ENCODE measurements at regions not wholly inside any gene's neighbourhood (a gene's known extent, or its start where the extent isn't known, plus 50 kb on each side); places are given as distances from the start of the nearest gene placed in this dataset.
A peak's percentile ranks its signal among the peaks of the same experiment; 100 is the strongest.
"Not testable (repeated sequence)": the region's sequence is repeated elsewhere in the genome, so short reads cannot be mapped to it uniquely, and the experiment has no call there.

DNA sequence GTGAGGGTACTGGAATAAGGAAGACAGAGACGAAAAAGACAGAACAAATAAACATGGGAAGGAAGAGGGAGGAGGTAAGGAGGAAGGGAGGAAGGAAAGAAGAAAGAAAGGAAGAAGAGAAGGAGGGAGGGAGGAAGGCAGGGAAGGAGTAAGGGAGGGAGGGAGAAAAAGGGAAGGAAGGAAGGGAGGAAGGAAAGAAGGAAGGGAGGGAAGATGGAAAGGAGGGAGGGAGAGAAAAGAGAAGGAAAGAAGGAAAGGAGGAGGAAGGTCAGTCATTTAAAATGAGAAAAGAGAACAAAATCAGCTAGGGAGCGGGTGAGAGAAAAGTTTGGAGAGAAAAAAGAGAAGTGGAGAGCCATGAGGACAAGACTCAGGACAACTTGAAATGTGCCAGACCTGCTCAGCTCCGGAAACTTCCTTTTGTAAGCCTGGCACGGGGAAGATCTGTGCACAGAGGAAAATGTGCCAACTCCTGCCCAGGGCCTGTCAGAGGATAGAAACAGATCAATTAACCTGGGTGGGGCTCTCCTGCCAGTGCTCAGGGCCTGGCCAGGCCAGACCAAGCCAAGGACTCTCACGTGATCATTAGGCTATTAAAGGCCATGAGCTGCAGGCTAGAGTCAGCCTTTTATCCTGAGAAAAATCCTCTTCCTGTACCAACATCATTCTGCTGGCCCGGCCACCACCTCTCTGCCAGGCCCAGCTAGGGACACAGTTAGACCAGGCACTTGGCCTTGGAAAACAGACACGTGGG lies 50.1 kb upstream of the BCL6 start:
- DNase-seq: no peak

DNA sequence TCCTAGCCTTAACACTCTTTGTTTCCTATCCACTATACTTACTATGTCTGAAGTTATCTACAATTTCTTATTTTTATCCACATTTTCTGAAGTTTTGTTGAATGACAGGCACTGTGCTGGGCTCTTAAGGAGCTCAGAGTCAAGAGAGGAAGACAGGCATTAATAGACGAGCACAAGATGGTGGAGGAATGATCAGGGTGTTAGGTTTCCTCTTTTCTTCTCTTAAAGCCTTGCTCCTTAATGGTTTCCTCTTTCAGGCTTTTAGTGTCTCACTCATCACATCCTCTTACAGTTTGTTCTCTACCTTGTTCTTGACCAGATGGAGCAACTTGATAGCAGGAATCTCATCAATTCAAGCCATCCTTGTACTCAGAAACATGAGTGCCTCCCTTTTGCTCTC lies 52.9 kb upstream of the BCL6 start:
- DNase-seq: no peak

DNA sequence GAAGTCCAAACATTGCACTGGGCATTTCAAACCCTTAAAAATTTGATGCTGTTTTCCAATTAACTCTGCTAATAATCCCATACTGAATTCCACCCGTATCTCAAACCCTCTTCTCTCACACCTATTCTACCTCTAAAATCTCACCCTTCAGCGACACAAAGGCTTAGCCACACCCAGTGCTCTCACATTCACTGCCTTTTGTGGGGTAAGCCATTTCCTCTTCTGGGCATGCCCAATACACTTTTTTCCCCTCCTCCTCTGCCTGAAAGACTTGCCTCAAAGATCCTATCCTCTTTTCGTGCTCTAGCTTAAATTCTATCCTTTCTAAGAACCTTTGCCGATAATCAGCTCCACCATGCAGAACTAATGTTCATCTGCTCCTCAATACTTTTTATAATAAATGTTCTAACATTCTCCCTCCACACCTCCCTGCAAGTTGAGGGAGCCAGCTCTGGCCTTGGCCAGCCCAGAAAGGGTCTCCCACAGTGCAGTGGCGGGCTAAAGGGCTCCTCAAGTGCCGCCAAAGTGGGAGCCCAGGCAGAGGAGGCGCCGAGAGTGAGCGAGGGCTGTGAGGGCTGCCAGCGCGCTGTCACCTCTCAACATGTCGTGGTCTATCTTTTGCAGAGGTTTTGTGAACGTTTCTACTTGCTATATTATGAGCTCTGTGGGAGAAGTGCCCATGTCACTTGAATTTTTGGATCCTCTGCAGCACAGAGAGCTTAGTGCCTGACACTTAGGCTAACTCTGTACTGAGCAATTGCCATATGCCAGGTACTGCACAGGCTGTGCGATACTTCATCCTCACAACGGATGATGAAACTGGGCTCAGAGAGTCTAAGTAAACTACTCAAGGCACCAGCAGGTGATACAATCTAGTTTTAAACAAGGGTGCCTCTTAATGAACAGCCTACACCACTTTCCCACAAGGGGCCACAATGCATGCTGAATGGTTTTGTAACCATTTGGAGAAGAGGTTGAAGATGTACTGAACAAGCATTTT lies 53.6 kb upstream of the BCL6 start:
- DNase-seq: no peak

DNA sequence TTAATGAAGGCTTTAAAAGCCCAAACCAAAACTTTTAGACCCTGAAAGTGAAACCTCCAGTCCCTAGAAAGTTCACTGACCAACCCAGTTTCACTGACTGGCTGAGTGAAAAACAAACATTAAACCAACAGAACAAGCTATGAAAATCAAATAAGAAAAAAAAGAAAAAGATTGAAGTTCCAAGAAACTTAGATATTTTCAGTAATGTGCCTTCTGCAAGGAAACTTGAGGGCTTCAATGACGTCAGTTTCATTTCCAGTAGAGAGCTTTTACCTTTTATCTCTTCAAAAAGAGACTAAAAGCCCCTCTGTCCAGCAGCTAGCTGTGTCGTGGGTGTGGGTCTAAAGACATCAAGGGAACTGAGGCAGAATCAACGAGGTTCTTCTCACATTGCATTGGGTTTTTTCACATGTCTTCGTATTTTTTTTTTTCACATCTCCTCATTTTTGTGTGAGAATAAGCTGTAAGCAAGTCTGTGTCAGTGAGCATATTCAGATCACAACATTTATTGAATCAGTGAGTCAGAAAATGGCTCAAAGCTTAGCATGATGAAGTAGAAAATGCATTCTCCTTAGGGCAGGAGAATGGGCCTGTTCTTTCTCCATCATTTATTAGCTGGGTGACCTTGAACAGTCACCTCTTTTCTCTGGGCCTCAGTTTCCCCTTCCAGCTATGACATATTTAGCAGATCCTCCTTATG lies 54.8 kb upstream of the BCL6 start:
- no peak for DNase-seq

DNA sequence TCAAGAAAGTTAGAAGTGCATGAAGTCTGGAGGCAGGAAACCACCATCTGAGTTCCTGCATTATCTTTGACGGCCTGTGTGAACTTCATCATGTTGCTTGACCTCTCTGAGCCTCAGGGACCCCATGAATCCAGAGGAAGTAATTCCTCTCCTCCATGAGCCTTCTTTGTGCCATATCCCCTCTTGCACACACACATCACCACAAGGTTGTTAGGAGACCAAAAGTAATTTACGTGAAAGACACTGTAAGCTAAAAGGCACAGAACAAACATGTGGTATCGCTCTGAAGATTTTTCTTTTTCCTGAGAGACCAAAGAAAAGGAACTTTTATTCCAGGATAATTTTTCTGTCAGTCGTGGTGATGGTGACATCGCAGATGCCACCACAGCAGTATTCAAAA lies 55.9 kb upstream of the BCL6 start:
- no peak for DNase-seq

DNA sequence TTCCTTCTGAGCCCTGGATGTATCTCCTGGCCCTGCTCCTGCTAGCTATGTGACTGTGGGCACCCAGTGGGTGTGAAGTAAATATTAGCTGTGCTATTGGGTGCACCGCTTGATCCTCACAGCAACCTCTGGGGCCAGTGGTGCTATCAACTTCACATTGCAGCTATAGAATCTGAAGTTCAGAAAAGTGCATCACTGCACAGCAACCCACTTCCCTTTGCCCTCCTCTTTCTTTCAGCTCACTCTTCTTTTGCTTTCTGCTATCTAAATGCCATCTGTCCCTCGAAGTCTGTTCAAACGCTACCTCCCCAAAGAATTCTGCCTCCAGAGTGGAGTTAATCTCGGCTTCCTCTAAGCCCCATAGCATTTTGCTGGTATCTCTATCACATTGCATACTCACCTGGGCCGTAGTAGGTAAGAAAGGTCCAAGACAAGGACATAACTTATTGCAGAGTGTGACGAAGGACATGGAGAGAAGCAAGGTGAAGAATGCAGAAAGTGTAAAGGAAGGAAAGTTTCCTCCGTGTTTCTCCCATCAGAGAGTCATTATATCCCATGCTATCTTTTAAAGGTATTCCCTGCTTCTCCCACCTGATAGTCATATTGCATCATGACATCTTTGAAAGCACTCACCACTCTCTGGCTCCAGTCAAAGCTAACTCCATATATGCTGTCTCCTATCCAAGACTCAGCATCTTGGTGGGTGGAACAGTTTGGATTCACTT lies 57.1 kb upstream of the BCL6 start:
- DNase-seq: no peak

DNA sequence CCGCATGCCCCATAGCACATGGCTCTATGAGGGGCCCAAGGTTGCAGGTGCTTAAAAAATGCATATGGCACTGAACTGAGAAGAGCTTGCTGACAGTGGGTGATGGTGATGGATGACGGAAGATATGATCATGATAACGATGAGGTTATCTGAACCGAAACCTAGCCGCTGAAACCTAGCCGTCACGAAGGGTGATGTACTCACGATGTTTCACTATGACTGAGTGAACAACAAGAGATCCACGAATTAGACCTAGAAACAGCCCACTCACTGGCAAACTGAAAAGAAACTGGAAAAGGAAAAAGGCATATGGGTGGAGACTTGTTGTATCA lies 57.6 kb upstream of the BCL6 start:
- no peak for DNase-seq

DNA sequence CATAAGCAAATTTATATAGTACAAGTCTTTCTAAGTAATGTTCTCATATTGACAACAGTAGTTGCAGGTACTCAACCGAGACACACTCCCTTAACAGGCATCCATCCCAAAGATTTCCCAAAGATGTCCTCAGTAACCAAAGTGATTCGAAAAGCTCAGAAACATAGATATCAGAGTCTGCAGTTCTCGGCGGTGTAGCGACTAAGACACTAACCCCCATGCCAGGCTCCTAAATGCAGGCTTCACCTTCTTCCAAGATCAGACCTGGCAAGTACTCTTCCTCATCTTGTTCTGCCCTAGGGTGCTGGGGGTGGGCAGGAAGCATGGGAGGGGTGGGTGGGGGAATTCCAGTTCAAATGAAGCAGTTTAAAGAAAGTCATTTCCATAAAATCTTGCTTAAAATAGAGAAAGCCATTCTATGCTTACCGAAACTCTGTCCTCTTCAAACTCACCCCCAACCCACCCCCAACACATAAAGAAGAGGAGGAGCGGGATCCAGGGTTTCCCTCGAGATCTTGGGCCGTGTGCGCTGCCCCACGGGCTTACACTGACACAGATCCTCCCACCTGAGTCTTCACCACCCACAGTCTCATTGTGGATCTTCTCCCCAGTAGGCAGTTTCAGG lies 59.0 kb upstream of the BCL6 start:
- DNase-seq: no peak

DNA sequence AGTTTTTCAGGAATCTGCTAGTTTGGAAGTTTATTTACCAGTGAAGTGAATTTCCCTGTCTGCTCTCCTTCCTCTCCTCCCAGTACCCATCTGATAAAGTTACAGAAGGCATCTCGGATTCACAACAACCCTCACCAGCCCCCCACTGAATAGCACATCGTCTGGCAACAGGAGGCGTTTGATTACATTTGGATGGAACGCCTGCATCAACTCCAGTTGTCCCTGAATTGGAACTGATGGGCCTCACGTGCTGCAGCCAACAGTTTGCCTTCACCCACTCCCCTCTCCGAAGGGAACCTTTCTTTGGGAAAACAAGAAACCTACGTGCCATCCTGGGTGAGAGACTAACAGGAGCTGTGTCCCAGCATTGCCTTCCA lies 59.5 kb upstream of the BCL6 start:
- no peak for DNase-seq

DNA sequence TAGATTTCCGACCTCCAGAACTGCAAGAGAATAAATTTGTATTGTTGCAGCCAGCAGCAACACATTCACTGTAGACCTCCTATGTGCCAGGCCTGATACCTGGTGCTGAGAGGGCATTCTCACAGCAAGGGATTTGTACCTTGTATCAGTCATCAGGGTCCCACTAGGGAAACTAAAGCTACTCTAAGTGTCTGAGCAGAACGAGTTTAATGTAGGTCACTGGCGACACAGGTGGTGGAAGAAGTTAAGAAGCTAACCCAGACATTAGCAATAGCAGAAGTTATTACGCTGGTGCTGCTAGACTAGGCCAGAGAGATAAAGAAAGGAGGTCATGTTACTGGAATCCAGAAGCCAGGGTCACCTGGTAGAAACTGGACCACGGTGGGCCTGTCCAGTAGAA lies 60.5 kb upstream of the BCL6 start:
- no peak for DNase-seq

DNA sequence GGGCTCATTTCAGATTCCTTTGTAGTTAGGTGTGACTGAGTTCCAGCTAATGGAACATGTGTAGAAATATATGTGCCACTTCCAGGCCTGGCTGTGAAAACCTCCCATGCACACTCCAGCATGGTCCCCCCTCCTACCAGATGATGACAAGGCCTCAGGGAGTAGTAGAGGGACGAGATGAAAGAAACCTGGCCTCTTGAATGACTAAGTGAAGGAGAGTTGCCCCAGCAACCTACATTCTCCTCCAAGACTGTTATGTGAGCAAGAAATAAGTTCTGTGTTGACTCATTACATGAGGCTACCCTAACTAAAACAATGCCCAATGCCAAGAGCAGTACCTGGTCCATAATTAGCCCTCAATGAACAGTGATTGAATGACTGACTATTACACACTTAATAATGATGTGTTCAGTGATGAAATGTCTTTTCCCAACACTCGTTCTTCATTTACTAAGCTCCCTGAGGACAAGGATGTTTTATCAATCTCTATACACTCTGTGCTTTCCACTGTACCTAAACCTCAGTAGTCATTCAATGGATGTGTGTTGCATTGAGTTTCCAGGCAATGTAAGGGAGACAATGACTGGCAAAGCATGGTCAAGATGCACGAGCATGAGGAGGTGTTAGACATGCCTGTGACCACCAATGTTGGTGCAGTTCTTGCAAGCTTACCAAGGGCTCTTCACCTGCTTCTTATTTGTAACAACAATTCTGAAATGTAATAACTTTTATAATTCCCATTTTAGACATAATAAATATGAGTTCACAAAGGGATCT lies 62.0 kb upstream of the BCL6 start:
- DNase-seq: no peak

DNA sequence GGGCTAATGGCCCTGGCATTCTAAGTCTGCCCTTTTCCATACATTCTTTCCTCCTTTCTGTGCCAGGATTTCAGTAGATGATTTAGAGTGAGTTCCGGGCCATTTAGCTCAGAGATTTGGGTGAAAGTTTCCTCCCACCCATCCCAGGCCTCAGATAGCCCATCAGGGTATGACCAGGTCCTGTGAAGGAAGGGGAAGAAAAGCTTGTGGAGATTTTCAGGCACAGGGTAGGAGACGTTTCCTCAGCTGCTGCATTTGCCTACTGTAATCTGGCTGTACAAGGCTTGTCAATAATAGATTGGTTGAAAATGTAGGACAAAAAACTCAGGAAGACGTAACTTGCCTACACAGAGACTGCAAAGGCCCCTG lies 63.2 kb upstream of the BCL6 start:
- DNase-seq: peak in 1 of 2 experiments; percentile 39

DNA sequence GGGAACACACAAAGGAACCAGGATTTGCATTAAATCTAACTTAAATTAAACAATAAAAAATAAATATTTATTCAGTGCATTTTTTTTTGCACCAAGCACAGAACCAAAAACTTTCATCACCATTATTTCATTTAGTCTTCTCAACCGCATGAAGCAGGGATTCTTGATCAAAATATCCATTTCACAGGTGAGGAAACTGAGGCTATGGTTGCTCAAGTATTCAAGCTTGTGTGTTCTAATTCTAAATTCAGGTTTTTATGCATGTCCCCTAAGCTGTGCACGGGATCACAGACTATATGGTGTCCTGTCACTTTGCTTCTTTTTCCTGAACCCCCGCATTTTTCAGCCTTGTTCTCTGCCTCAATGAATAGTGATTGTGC lies 64.3 kb upstream of the BCL6 start:
- no peak for DNase-seq

DNA sequence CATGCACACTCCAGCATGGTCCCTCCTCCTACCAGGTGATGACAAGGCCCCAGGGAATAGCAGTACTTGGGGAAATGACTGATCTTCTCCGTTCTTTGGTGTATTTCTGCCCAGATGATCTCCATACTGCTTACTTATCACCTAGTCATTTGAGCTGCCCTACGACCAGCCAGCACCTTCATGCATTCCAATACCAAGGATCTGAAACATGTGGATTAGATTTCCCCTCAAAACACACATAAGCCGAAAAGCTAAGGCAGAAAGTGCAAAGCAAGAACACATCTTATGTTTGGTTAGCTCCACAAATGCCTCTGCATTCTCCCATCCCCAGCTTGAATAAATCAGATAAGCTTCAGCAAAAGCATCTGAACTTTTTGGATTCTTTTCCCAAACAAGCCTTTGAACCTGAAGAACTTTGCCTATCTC lies 64.8 kb upstream of the BCL6 start:
- DNase-seq: no peak

DNA sequence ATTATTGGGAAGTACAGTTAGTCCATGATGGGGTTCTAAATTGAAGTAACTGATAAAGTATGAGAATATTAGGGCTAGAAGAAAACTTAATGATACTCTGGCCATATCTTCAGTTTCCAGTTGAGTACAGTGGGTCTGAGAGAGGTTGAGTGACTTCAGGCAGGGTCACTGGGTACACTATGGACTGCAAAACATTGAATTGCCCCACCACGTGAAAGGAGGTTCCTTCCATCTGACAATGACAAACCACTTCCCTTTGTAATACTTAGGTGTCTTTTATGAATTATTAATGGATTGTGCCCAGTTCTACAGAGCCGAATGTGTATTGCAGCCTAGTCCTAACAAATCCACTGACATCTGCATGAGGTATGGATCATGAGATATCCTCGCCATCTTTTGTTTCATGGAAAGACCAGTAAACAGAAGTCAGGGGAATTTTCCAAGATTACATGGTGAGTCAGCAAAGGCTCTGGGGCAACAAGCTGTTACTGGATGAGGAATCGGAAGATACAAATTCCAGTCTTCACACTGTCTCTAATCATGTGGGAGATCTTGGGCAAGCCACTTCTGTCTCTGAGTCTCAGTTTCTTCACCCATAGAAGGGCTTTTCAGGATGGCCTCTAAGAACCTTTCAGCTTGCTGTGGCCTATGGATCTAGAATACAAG lies 66.5 kb upstream of the BCL6 start:
- DNase-seq: peak in 1 of 2 experiments; percentile 71

DNA sequence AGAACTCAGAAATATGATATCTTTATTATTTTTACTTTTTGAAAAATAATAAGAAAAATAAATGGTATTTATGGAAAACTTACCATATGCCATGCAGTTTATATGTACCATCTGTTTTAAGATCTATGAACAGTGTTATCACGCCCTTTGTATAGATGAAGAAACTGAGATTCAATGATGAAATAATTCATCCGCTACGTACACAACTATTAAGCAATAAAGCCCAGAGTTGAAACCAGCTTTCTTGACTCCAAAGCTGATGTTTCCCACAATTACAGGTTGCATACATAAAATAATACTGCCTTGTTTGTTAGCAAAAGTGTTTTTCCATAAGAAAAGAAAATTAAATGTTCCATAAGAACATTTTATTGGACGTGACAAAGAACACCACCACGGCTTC lies 67.2 kb upstream of the BCL6 start:
- no peak for DNase-seq

DNA sequence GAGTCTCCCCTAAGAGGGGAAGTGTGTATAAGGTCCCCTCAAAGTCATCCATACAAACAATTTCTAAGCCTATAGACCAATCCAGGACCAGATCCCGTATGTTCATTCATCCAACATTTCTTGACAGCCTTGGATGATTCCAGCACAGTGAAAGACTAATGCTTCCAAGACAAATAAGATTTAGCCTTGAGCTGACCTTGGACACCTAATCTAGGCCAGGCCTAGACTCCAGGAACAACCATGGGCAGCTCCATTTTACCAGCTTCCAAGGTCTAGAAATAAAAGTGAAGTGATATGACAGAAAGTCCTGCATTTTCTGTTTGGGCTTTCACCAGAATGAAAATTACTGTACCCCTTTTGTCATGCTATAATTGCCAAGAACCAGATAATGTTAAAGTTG lies 67.9 kb upstream of the BCL6 start:
- no peak for DNase-seq

DNA sequence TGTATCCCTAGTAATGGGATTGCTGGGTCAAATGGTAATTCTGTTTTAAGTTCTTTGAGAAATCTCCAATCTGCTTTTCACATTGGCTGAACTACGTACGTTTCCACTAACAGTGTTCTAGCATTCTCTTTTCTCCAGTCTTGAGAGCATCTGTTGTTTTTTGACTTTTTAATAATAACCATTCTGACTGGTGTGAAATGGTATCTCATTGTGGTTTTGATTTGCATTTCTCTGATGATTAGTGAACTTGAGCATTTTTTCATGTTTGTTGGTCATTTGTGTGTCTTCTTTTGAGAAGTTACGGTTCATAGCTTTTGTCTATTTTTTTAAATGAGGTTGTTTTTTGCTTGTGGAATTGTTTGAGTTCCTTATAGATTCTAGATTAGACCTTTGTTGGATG lies 72.5 kb upstream of the BCL6 start:
- DNase-seq: not testable (repeated sequence)

DNA sequence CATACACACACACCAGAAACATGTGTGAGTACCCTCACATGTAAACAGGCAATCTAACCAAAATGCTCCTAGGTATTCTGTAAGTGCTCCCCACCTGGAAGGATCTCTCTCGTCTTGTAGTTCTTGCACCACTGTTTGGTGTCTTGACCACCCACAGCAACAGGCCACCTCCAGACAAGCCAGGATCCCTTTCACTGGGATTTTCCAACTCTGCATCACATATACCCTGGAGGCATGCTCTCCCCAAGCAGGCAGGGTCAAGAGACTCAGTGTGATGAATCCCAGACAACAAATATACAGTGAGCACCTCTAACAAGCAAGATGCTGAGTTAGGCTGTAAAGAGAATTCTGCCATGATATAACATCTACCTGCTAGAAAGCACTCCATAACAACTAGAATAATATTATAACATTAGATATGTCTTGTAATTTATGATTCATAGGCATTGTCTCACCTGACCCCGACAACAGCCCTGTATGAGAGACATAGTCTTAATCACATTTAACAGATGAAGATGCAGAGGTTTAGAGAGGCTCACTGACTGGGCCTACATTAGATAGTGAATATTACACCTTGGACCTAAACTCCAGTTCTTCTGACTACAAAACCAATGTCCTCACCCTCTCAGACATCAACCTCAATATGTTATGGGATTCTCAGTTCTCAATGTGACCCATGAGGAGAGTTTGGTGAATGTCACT lies 76.5 kb upstream of the BCL6 start:
- DNase-seq: no peak

DNA sequence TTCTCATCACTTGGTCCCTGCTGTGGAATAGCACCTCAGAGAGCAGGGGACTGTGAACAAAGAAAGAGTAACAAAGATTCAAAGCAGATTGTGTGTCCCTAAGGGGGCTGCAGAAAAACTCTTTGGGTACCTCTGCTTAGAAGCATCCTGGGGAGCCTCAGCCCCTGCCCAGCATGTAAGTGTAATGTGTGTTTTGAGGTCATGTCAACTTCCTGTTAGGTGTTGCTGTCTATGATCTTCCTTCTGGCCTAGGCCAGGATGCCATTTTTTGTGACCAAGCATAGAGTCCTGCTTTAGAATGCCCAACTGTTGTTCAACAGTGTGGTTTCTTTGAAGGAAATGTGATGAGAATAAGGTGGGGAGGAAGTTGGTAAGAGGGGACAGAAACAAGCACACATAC lies 77.1 kb upstream of the BCL6 start:
- DNase-seq: no peak

DNA sequence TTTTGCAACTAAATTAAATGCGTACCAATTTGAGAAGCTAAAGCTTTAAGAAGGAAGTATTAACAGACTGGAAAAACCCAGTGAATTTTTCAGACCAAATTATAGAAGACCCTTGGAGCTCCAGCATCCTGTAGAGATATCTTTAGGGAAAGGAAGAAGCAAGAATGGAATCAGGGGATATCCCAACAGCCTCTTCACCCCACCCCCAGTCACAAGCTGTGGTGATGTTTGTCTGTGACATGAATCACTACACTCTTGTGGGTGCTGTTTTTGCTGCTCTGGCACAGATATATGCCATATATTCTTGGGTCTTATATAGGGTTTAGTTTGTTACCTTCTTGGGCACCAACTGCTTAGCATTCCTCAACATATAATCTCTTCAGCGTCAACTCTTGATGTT lies 78.5 kb upstream of the BCL6 start:
- no peak for DNase-seq

All from NCI-H446 (cell line).